T-cell (primary cell): ENCODE measurements at regions not wholly inside any gene's neighbourhood (a gene's known extent, or its start where the extent isn't known, plus 50 kb on each side); places are given as distances from the start of the nearest gene placed in this dataset.

Source experiments
- ATAC-seq, 4 experiments: fragments of 200-7000 bp in 3 of 4; fragments of 150-1000 bp in 1 of 4; cut with Tn5 transposase; replicated peaks in 1 of 4; 1 replicate in 3 of 4; 2 replicates in 1 of 4; pipeline ENCODE4 v1.10.0; 2021; ENCODE audit warnings: moderate library complexity in 3 of 4, mild to moderate bottlenecking in 2 of 4, moderate number of reproducible peaks in 1 of 4
- CTCF ChIA-PET, 2 donors: fragments of 300-600 bp; sonication (Branson Sonifier 250); formaldehyde crosslinking; loops; one replicate each; lab custom pipeline; 2022; ENCODE audit warnings: antibody characterized with exemption in 2 of 2; lab: Charles Lee
- POLR2A ChIA-PET, 2 donors: fragments of 300-600 bp; sonication (Branson Sonifier 250); formaldehyde crosslinking; loops; one replicate each; lab custom pipeline; 2022; ENCODE audit warnings: antibody characterized with exemption in 2 of 2; lab: Charles Lee
- DNase-seq, 35 experiments: peaks; one replicate each; pipeline versions ENCODE4 v3.0.0 to v3.0.0-alpha.2; 2013 to 2023
- H3K27ac ChIP-seq: one replicate; pipeline ENCODE4 v1.5.1; 2013; ENCODE audit warnings: low read length
- H3K27me3 ChIP-seq, 2 experiments: replicated peaks in 1 of 2; 1 replicate in 1 of 2; 2 replicates in 1 of 2; pipeline versions ENCODE4 v1.6.1 to v1.7.0; 2013; ENCODE audit warnings: low read length in 1 of 2, mixed read lengths in 1 of 2; ENCODE audit not compliant: control insufficient read depth in 2 of 2, insufficient read depth in 2 of 2; ENCODE audit errors: extremely low read depth in 1 of 2
- H3K36me3 ChIP-seq, 2 donors: 1 replicate in 1 of 2; 2 replicates in 1 of 2; pipeline versions ENCODE4 v1.6.1 to v1.7.0; 2013; ENCODE audit warnings: low read length in 1 of 2; ENCODE audit not compliant: control insufficient read depth in 2 of 2, insufficient read depth in 1 of 2; ENCODE audit errors: extremely low read depth in 1 of 2
- H3K4me1 ChIP-seq, 2 experiments: 1 replicate in 1 of 2; 2 replicates in 1 of 2; pipeline versions ENCODE4 v1.6.1 to v1.7.0; 2013; ENCODE audit warnings: low read length in 2 of 2, mixed read lengths in 1 of 2; ENCODE audit not compliant: insufficient read depth in 2 of 2, control insufficient read depth in 1 of 2; ENCODE audit errors: extremely low read depth in 1 of 2
- H3K4me3 ChIP-seq, 2 donors: 1 replicate in 1 of 2; 2 replicates in 1 of 2; pipeline versions ENCODE4 v1.5.1 to v1.7.0; 2013; ENCODE audit warnings: mild to moderate bottlenecking in 2 of 2, low read length in 1 of 2, moderate library complexity in 1 of 2; ENCODE audit not compliant: control insufficient read depth in 1 of 2; ENCODE audit errors: extremely low read depth in 1 of 2
- H3K9me3 ChIP-seq: 2 replicates; pipeline ENCODE4 v1.7.0; 2013
- H3K27ac Mint-ChIP-seq, 2 donors: one replicate each; pipeline ENCODE4 v1.8.0; 2020 to 2021; ENCODE audit warnings: mild to moderate bottlenecking in 2 of 2, mixed read lengths in 2 of 2
- H3K27me3 Mint-ChIP-seq, 2 donors: one replicate each; pipeline ENCODE4 v1.8.0; 2021 to 2022; ENCODE audit warnings: mixed read lengths in 2 of 2
- H3K36me3 Mint-ChIP-seq: one replicate; pipeline ENCODE4 v1.8.0; 2021; ENCODE audit warnings: mixed read lengths
- H3K4me1 Mint-ChIP-seq, 3 donors: one replicate each; pipeline ENCODE4 v1.8.0; 2020 to 2022; ENCODE audit warnings: mixed read lengths in 3 of 3, mild to moderate bottlenecking in 1 of 3
- H3K4me3 Mint-ChIP-seq, 3 donors: one replicate each; pipeline ENCODE4 v1.8.0; 2020 to 2022; ENCODE audit warnings: mild to moderate bottlenecking in 3 of 3, mixed read lengths in 3 of 3, moderate library complexity in 3 of 3
- H3K9me3 Mint-ChIP-seq, 3 donors: one replicate each; pipeline ENCODE4 v1.8.0; 2020 to 2022; ENCODE audit warnings: mixed read lengths in 3 of 3
- WGBS: methylation state at CpG from one replicate; pipeline ENCODE4 v1.1.5; 2013; ENCODE audit warnings: missing lambda C conversion rate; ENCODE audit not compliant: insufficient coverage; 5-methylcytosine and 5-hydroxymethylcytosine counted together

- Mint-ChIP-seq H3K27me3 (no peaks in the 10 kb centered on the region), H3K9me3 (no peaks in the 10 kb centered on the region), H3K27ac (no peak overlapping the region), H3K4me1 (peaks cover 7 to 20% (median 15%) of the 10 kb centered on the region in 3 donors), H3K36me3 (no peaks in the 10 kb centered on the region), H3K4me3 (no peak overlapping the region)
- no peaks in the 10 kb centered on the region for H3K9me3 ChIP-seq
- no peak for DNase-seq
- POLR2A ChIA-PET = interaction anchor here (0.7 kb wide), 4 partner anchors 11 to 152 kb away, joined by 3 to 7 read pairs (median 5); no protein-coding TSS in a partner anchor
- no CpG with 5 or more reads among the region's 2 CpGs for WGBS
- no peak for ATAC-seq
- H3K36me3 ChIP-seq = no peaks in the 10 kb centered on the region
- no peaks in the 10 kb centered on the region for H3K27me3 ChIP-seq
- H3K4me1 ChIP-seq = peaks cover 0 to 7% of the 10 kb centered on the region in 2 experiments
- CTCF ChIA-PET = interaction anchor here (0.6 to 0.7 kb wide), 2 partner anchors 53 to 80 kb away, joined by 3 to 5 read pairs; no protein-coding TSS in a partner anchor
- no peak overlapping the region for H3K4me3 ChIP-seq
- H3K27ac ChIP-seq = no peak overlapping the region
Measured at GRCh38 chr2:161085149-161085548, 75.1 kb upstream of the TANK start.

GRCh38 chr2:161088658-161089350 lies 71.4 kb upstream of the TANK start:
- no peaks in the 10 kb centered on the region for H3K36me3 ChIP-seq
- 86% methylated on average over 1 of the region's 4 CpGs for WGBS
- ChIA-PET POLR2A (interaction anchor here in 1 of 2 donors (1.0 kb wide), 1 partner anchor 11 kb away, joined by 4 read pairs; no protein-coding TSS in a partner anchor), CTCF (interaction anchor here (0.6 kb wide), 2 partner anchors 8 to 932 kb away, joined by 3 to 4 read pairs; no protein-coding TSS in a partner anchor)
- no peaks in the 10 kb centered on the region for H3K27me3 ChIP-seq
- Mint-ChIP-seq H3K4me3 (no peak overlapping the region), H3K27ac (no peak overlapping the region), H3K27me3 (no peaks in the 10 kb centered on the region), H3K36me3 (no peaks in the 10 kb centered on the region), H3K4me1 (peaks cover 18 to 36% (median 28%) of the 10 kb centered on the region in 3 donors), H3K9me3 (no peaks in the 10 kb centered on the region)
- peaks cover 0 to 8% of the 10 kb centered on the region in 2 experiments for H3K4me1 ChIP-seq
- ATAC-seq = no peak
- DNase-seq = no peak
- H3K4me3 ChIP-seq = no peak overlapping the region
- no peaks in the 10 kb centered on the region for H3K9me3 ChIP-seq
- no peak overlapping the region for H3K27ac ChIP-seq

GRCh38 chr2:161090411-161090810 lies 69.8 kb upstream of the TANK start:
- Histone ChIP-seq H3K27ac (no peak overlapping the region), H3K9me3 (no peaks in the 10 kb centered on the region), H3K36me3 (no peaks in the 10 kb centered on the region), H3K4me3 (peak overlapping the region; percentile 17 to 25), H3K27me3 (no peaks in the 10 kb centered on the region), H3K4me1 (peaks cover 0 to 10% of the 10 kb centered on the region in 2 experiments)
- DNase-seq (peak in 32 of 35 experiments; percentile 3 to 47 (median 26)), ATAC-seq (peak; percentile 69 to 92 (median 79))
- POLR2A ChIA-PET = interaction anchor here in 1 of 2 donors (0.5 kb wide), 1 partner anchor 888 kb away, joined by 3 read pairs; no protein-coding TSS in a partner anchor
- Mint-ChIP-seq H3K4me1 (peaks cover 18 to 35% (median 29%) of the 10 kb centered on the region in 3 donors), H3K4me3 (peak overlapping the region; percentile 55 to 62 (median 59)), H3K9me3 (no peaks in the 10 kb centered on the region), H3K36me3 (no peaks in the 10 kb centered on the region), H3K27me3 (no peaks in the 10 kb centered on the region), H3K27ac (peak overlapping the region; percentile 76 to 82)
- CTCF ChIA-PET = interaction anchor here (1.1 to 1.6 kb wide), 3 partner anchors 26 to 46 kb away, joined by 3 to 9 read pairs (median 4); no protein-coding TSS in a partner anchor
- 12% methylated on average over 5 of the region's 5 CpGs for WGBS

GRCh38 chr2:161095314-161095713 lies 64.9 kb upstream of the TANK start:
- POLR2A ChIA-PET = no interaction called here

GRCh38 chr2:161096336-161096735 lies 63.9 kb upstream of the TANK start:
- DNase-seq = no peak
- Histone ChIP-seq H3K4me3 (no peak overlapping the region), H3K4me1 (peaks cover 0 to 3% of the 10 kb centered on the region in 2 experiments), H3K27ac (no peak overlapping the region), H3K36me3 (no peaks in the 10 kb centered on the region), H3K27me3 (no peaks in the 10 kb centered on the region), H3K9me3 (no peaks in the 10 kb centered on the region)
- Mint-ChIP-seq H3K9me3 (peaks cover 0 to 6% (median 0%) of the 10 kb centered on the region in 3 donors), H3K4me1 (peaks cover 0 to 10% (median 6%) of the 10 kb centered on the region in 3 donors), H3K4me3 (no peak overlapping the region), H3K36me3 (peaks cover 3% of the 10 kb centered on the region), H3K27ac (no peak overlapping the region), H3K27me3 (no peaks in the 10 kb centered on the region)
- POLR2A ChIA-PET = interaction anchor here (0.6 kb wide), 2 partner anchors 12 kb away, joined by 4 to 7 read pairs; no protein-coding TSS in a partner anchor
- CTCF ChIA-PET = interaction anchor here in 1 of 2 donors (1.0 kb wide), 1 partner anchor 10 kb away, joined by 3 read pairs; no protein-coding TSS in a partner anchor
- 100% methylated on average over 2 of the region's 2 CpGs for WGBS
- no peak for ATAC-seq

More at GRCh38 chr2:161095314-161095713, 64.9 kb upstream of the TANK start:
- WGBS = 100% methylated on average over 2 of the region's 3 CpGs
- no peaks in the 10 kb centered on the region for H3K9me3 ChIP-seq
- H3K4me1 ChIP-seq = peaks cover 0 to 3% of the 10 kb centered on the region in 2 experiments
- DNase-seq (no peak), ATAC-seq (no peak)
- CTCF ChIA-PET = no interaction called here
- H3K36me3 Mint-ChIP-seq = peaks cover 3% of the 10 kb centered on the region
- H3K4me3 ChIP-seq = no peak overlapping the region
- peaks cover 0 to 6% (median 0%) of the 10 kb centered on the region in 3 donors for H3K9me3 Mint-ChIP-seq
- no peaks in the 10 kb centered on the region for H3K27me3 ChIP-seq
- H3K27ac ChIP-seq = no peak overlapping the region
- H3K27ac Mint-ChIP-seq = no peak overlapping the region
- H3K4me1 Mint-ChIP-seq = peaks cover 9 to 20% (median 16%) of the 10 kb centered on the region in 3 donors
- H3K27me3 Mint-ChIP-seq = no peaks in the 10 kb centered on the region
- H3K36me3 ChIP-seq = no peaks in the 10 kb centered on the region
- no peak overlapping the region for H3K4me3 Mint-ChIP-seq

GRCh38 chr2:161097157-161097556 lies 63.1 kb upstream of the TANK start:
- H3K27me3 Mint-ChIP-seq = no peaks in the 10 kb centered on the region
- Histone ChIP-seq H3K27ac (no peak overlapping the region), H3K9me3 (no peaks in the 10 kb centered on the region), H3K4me1 (peaks cover 0 to 3% of the 10 kb centered on the region in 2 experiments), H3K36me3 (no peaks in the 10 kb centered on the region), H3K27me3 (no peaks in the 10 kb centered on the region), H3K4me3 (no peak overlapping the region)
- ChIA-PET POLR2A (interaction anchor here in 1 of 2 donors (0.6 kb wide), 2 partner anchors 20 to 1280 kb away, joined by 3 to 5 read pairs; no protein-coding TSS in a partner anchor), CTCF (no interaction called here)
- peaks cover 3% of the 10 kb centered on the region for H3K36me3 Mint-ChIP-seq
- 80% methylated on average over 1 of the region's 2 CpGs for WGBS
- DNase-seq = no peak
- H3K9me3 Mint-ChIP-seq = peaks cover 0 to 6% (median 0%) of the 10 kb centered on the region in 3 donors
- ATAC-seq = no peak
- no peak overlapping the region for H3K4me3 Mint-ChIP-seq
- no peak overlapping the region for H3K27ac Mint-ChIP-seq
- peaks cover 0 to 5% (median 5%) of the 10 kb centered on the region in 3 donors for H3K4me1 Mint-ChIP-seq
